Umbilical cord (tissue), 1 donor: ENCODE measurements at regions not wholly inside any gene's neighbourhood (a gene's known extent, or its start where the extent isn't known, plus 50 kb on each side); places are given as distances from the start of the nearest gene placed in this dataset.

Experiments
- DNase-seq: peaks from one replicate; pipeline ENCODE4 v3.0.0-alpha.2; 2015; ENCODE audit warnings: low spot score

GRCh38 chr11:24005202-24005876 is 491.5 kb upstream of the LUZP2 start:
- no peak for DNase-seq

GRCh38 chr11:24043842-24044241 is 453.0 kb upstream of the LUZP2 start:
- no peak for DNase-seq

- no peak for DNase-seq
Observed at GRCh38 chr11:24046731-24047130, 450.1 kb upstream of the LUZP2 start.

- peak; percentile 48 for DNase-seq
Observed at GRCh38 chr11:24056051-24056450, 440.8 kb upstream of the LUZP2 start.

- DNase-seq = no peak
Observed at GRCh38 chr11:24060125-24060524, 436.7 kb upstream of the LUZP2 start.

GRCh38 chr11:24064309-24064903 is 432.4 kb upstream of the LUZP2 start:
- peak; percentile 2 for DNase-seq

- no peak for DNase-seq
Observed at GRCh38 chr11:24068197-24068596, 428.7 kb upstream of the LUZP2 start.

- no peak for DNase-seq
Observed at GRCh38 chr11:24070435-24070834, 426.4 kb upstream of the LUZP2 start.

GRCh38 chr11:24078018-24078417 is 418.8 kb upstream of the LUZP2 start:
- DNase-seq = peak; percentile 8

- no peak for DNase-seq
Observed at GRCh38 chr11:24082241-24082640, 414.6 kb upstream of the LUZP2 start.

GRCh38 chr11:24082860-24083259 is 414.0 kb upstream of the LUZP2 start:
- peak; percentile 15 for DNase-seq

- no peak for DNase-seq
Observed at GRCh38 chr11:24084956-24085355, 411.9 kb upstream of the LUZP2 start.

- DNase-seq = no peak
Observed at GRCh38 chr11:24086921-24087320, 409.9 kb upstream of the LUZP2 start.

- DNase-seq = no peak
Observed at GRCh38 chr11:24091594-24091993, 405.3 kb upstream of the LUZP2 start.

- no peak for DNase-seq
Observed at GRCh38 chr11:24093375-24093774, 403.5 kb upstream of the LUZP2 start.

- DNase-seq = no peak
Observed at GRCh38 chr11:24108609-24109008, 388.2 kb upstream of the LUZP2 start.

GRCh38 chr11:24122291-24122690 is 374.6 kb upstream of the LUZP2 start:
- DNase-seq = peak; percentile 9

GRCh38 chr11:24124876-24125275 is 372.0 kb upstream of the LUZP2 start:
- DNase-seq = no peak

- DNase-seq = no peak
Observed at GRCh38 chr11:24131698-24132097, 365.2 kb upstream of the LUZP2 start.

GRCh38 chr11:24132471-24132870 is 364.4 kb upstream of the LUZP2 start:
- no peak for DNase-seq

- no peak for DNase-seq
Observed at GRCh38 chr11:24134879-24135589, 361.8 kb upstream of the LUZP2 start.

GRCh38 chr11:24142062-24142461 is 354.8 kb upstream of the LUZP2 start:
- no peak for DNase-seq

- no peak for DNase-seq
Observed at GRCh38 chr11:24145411-24145810, 351.4 kb upstream of the LUZP2 start.
